Fibroblast of lung (primary cell): ENCODE measurements at regions not wholly inside any gene's neighbourhood (a gene's known extent, or its start where the extent isn't known, plus 50 kb on each side); places are given as distances from the start of the nearest gene placed in this dataset.

Source experiments
- DNase-seq, 2 donors: peaks; one replicate each; pipeline versions ENCODE4 v3.0.0 to v3.0.0-alpha.2; 2010; ENCODE audit warnings: low read depth in 2 of 2
- H2AFZ ChIP-seq: 2 replicates; pipeline ENCODE4 v1.5.1; 2012; ENCODE audit warnings: low read length, control low read depth, inconsistent platforms
- H3K27ac ChIP-seq: 2 replicates; pipeline ENCODE4 v1.5.1; 2011; ENCODE audit warnings: low read length, control low read depth; ENCODE audit not compliant: insufficient read depth
- H3K27me3 ChIP-seq: 2 replicates; pipeline ENCODE4 v1.5.1; 2011; ENCODE audit warnings: mild to moderate bottlenecking, low read length; ENCODE audit not compliant: control insufficient read depth, insufficient read depth
- H3K36me3 ChIP-seq: 2 replicates; pipeline ENCODE4 v1.5.1; 2011; ENCODE audit warnings: low read length; ENCODE audit not compliant: control insufficient read depth, insufficient read depth
- H3K4me1 ChIP-seq: 2 replicates; pipeline ENCODE4 v1.5.1; 2011; ENCODE audit warnings: low read length; ENCODE audit not compliant: control insufficient read depth, insufficient read depth; ENCODE audit errors: extremely low read depth
- H3K4me2 ChIP-seq: 2 replicates; pipeline ENCODE4 v1.5.1; 2011; ENCODE audit warnings: low read length, control low read depth; ENCODE audit not compliant: insufficient read depth; ENCODE audit errors: extremely low read depth
- H3K4me3 ChIP-seq, 4 experiments: fragments of 200-600 bp in 1 of 4; sonication (generic) in 1 of 4; replicated peaks in 1 of 4; 2 replicates each; pipeline ENCODE4 v1.5.1; 2011 to 2016; ENCODE audit warnings: low read length in 4 of 4, low read depth in 3 of 4, mild to moderate bottlenecking in 3 of 4, control low read depth in 2 of 4, inconsistent platforms in 1 of 4, mixed read lengths in 1 of 4; ENCODE audit not compliant: insufficient read depth in 1 of 4; ENCODE audit errors: control extremely low read depth in 1 of 4
- H3K79me2 ChIP-seq: 2 replicates; pipeline ENCODE4 v1.5.1; 2012; ENCODE audit warnings: mild to moderate bottlenecking, low read length, inconsistent platforms; ENCODE audit not compliant: control insufficient read depth, insufficient read depth
- H3K9ac ChIP-seq: 2 replicates; pipeline ENCODE4 v1.5.1; 2011; ENCODE audit warnings: mild to moderate bottlenecking, low read length, control low read depth; ENCODE audit not compliant: insufficient read depth
- H3K9me3 ChIP-seq: 2 replicates; pipeline ENCODE4 v1.5.1; 2012; ENCODE audit warnings: low read depth, low read length; ENCODE audit not compliant: control insufficient read depth, insufficient read depth
- H4K20me1 ChIP-seq: 2 replicates; pipeline ENCODE4 v1.5.1; 2011; ENCODE audit warnings: low read length; ENCODE audit not compliant: control insufficient read depth, insufficient read depth; ENCODE audit errors: extremely low read depth
- EZH2 ChIP-seq: IDR thresholded peaks from 2 replicates; pipeline ENCODE4 v1.5.1; 2012; ENCODE audit warnings: low read length, control low read depth, mild to moderate bottlenecking; ENCODE audit errors: missing control alignments
- TF ChIP-seq, protein P1 (sequence below), 2 donors: IDR thresholded peaks in 1 of 2; conservative IDR thresholded peaks in 1 of 2; 1 replicate in 1 of 2; 2 replicates in 1 of 2; pipeline ENCODE4 v1.5.1; 2011 to 2012; ENCODE audit warnings: low read length in 2 of 2, control low read depth in 1 of 2, inconsistent platforms in 1 of 2, low read depth in 1 of 2, mild to moderate bottlenecking in 1 of 2

DNA sequence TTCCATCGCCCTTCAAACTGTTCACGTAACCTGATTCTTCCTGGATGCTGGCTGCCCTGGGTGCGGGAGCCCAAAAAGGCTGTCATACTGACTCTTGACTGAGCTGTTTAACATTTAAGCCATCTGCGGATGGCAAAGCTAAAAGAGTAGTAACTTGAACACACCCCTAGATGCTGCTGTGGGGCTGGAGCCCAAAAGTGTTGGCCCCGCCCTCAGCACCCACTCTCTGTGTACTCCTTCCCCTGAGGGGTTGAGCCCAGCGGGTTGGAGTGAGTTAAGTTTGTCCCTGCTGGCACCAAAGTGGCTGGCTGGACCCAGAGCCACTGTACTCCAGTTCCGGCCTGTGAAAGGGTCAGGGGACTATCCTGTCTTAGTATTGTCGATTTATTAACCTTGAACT lies 640.6 kb downstream of the PTPRU start:
- H3K4me1 ChIP-seq: no peaks in the 10 kb centered on the region
- H2AFZ ChIP-seq: no peak overlapping the region
- no peak for TF ChIP-seq EZH2
- TF ChIP-seq, protein P1, sequence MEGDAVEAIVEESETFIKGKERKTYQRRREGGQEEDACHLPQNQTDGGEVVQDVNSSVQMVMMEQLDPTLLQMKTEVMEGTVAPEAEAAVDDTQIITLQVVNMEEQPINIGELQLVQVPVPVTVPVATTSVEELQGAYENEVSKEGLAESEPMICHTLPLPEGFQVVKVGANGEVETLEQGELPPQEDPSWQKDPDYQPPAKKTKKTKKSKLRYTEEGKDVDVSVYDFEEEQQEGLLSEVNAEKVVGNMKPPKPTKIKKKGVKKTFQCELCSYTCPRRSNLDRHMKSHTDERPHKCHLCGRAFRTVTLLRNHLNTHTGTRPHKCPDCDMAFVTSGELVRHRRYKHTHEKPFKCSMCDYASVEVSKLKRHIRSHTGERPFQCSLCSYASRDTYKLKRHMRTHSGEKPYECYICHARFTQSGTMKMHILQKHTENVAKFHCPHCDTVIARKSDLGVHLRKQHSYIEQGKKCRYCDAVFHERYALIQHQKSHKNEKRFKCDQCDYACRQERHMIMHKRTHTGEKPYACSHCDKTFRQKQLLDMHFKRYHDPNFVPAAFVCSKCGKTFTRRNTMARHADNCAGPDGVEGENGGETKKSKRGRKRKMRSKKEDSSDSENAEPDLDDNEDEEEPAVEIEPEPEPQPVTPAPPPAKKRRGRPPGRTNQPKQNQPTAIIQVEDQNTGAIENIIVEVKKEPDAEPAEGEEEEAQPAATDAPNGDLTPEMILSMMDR (conservative IDR thresholded peaks at IDR 0.05 in 1 of 2, IDR thresholded peaks at IDR 0.05 in 1 of 2; ENCODE audit: low read depth in 1 of 2, low read length in 2 of 2): no peak
- no peaks in the 10 kb centered on the region for H3K27me3 ChIP-seq
- no peaks in the 10 kb centered on the region for H3K36me3 ChIP-seq
- H3K4me3 ChIP-seq: no peak overlapping the region
- no peak overlapping the region for H3K27ac ChIP-seq
- H3K4me2 ChIP-seq: no peak overlapping the region
- H3K79me2 ChIP-seq: no peaks in the 10 kb centered on the region
- no peaks in the 10 kb centered on the region for H3K9me3 ChIP-seq
- no peak overlapping the region for H3K9ac ChIP-seq
- DNase-seq: no peak
- no peaks in the 10 kb centered on the region for H4K20me1 ChIP-seq

DNA sequence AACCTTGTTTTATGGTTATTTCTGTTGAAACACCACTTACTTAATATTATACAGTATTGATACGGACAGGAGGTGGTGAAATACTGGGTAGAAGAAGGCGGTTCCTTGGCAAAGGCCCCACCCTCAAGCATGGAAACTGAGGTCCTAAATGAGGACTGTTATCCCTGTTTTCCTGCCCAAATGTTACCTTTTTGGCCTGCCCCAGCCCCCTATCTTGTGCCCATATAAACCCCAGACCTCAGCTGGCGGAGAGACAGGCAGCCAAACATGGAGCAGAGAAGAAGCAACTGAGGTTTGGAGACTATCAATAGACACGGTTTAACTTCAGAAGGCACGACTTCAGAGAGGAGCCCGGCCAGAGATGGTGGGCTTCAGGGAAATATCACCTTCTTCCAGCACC lies 640.1 kb downstream of the PTPRU start:
- no peak overlapping the region for H3K9ac ChIP-seq

DNA sequence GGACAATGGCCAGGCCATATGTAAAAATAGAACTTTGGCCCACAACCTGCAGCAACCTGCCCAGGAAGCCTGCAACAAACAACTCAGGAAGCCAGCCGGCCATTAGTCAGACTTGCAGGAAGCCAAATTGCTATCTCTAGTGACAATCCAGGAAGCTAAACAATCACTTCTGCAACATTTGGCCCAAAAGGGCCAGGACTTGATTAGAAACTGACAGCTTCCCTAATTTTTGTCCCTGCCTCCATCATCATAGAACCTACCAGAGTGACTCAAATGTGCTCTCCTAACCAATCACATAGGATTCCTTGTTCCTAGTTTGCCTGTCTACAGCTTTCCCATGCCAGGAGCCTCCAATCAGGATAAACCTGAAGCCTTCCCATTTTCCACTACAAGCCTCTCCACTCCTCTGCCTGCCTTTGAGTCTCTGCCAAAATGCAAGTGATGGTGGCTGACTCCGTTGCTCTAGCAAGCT lies 639.3 kb downstream of the PTPRU start:
- Histone ChIP-seq H2AFZ (no peak overlapping the region), H3K36me3 (no peaks in the 10 kb centered on the region), H3K79me2 (no peaks in the 10 kb centered on the region), H3K4me3 (no peak overlapping the region), H3K4me2 (no peak overlapping the region), H3K4me1 (no peaks in the 10 kb centered on the region), H3K27me3 (no peaks in the 10 kb centered on the region), H4K20me1 (no peaks in the 10 kb centered on the region), H3K9me3 (no peaks in the 10 kb centered on the region), H3K27ac (no peak overlapping the region), H3K9ac (no peak overlapping the region)
- no peak for DNase-seq
- TF ChIP-seq EZH2: no peak
- TF ChIP-seq, protein P1 (conservative IDR thresholded peaks at IDR 0.05 in 1 of 2, IDR thresholded peaks at IDR 0.05 in 1 of 2; ENCODE audit: low read depth in 1 of 2, low read length in 2 of 2): no peak

More for the DNA sequence above, 640.1 kb downstream of the PTPRU start:
- H3K36me3 ChIP-seq: no peaks in the 10 kb centered on the region
- H3K4me1 ChIP-seq: no peaks in the 10 kb centered on the region
- no peak overlapping the region for H2AFZ ChIP-seq
- H3K4me2 ChIP-seq: no peak overlapping the region
- H3K79me2 ChIP-seq: no peaks in the 10 kb centered on the region
- no peaks in the 10 kb centered on the region for H3K27me3 ChIP-seq
- no peaks in the 10 kb centered on the region for H4K20me1 ChIP-seq
- H3K9me3 ChIP-seq: no peaks in the 10 kb centered on the region
- H3K4me3 ChIP-seq: no peak overlapping the region
- TF ChIP-seq, protein P1 (conservative IDR thresholded peaks at IDR 0.05 in 1 of 2, IDR thresholded peaks at IDR 0.05 in 1 of 2; ENCODE audit: low read depth in 1 of 2, low read length in 2 of 2): no peak
- no peak for TF ChIP-seq EZH2
- no peak overlapping the region for H3K27ac ChIP-seq
- no peak for DNase-seq
